Activated CD4-positive, alpha-beta memory T cell treated with anti-CD3 and anti-CD28 coated beads for 36 hours (primary cell): ENCODE measurements at regions not wholly inside any gene's neighbourhood (a gene's known extent, or its start where the extent isn't known, plus 50 kb on each side); places are given as distances from the start of the nearest gene placed in this dataset.
"Not testable (repeated sequence)": the region's sequence is repeated elsewhere in the genome, so short reads cannot be mapped to it uniquely, and the experiment has no call there.

Experiments used
- CTCF ChIA-PET: fragments of 350-600 bp; sonication (Branson Sonifier 250); formaldehyde crosslinking; loops from one replicate; lab custom pipeline; 2021; ENCODE audit warnings: antibody characterized with exemption, inconsistent platforms; lab: Charles Lee
- POLR2A ChIA-PET: fragments of 350-600 bp; sonication (Branson Sonifier 250); formaldehyde crosslinking; loops from one replicate; lab custom pipeline; 2021; ENCODE audit warnings: antibody characterized with exemption; lab: Charles Lee
- DNase-seq: peaks from one replicate; pipeline ENCODE4 v3.0.0-alpha.2; 2020
- H3K27ac Mint-ChIP-seq: one replicate; pipeline ENCODE4 v1.8.0; 2021; ENCODE audit warnings: mixed read lengths
- H3K27me3 Mint-ChIP-seq: one replicate; pipeline ENCODE4 v1.8.0; 2021; ENCODE audit warnings: mixed read lengths
- H3K36me3 Mint-ChIP-seq: one replicate; pipeline ENCODE4 v1.8.0; 2021; ENCODE audit warnings: mixed read lengths
- H3K4me1 Mint-ChIP-seq: one replicate; pipeline ENCODE4 v1.8.0; 2021; ENCODE audit warnings: low read depth, mixed read lengths
- H3K4me3 Mint-ChIP-seq: one replicate; pipeline ENCODE4 v1.8.0; 2021; ENCODE audit warnings: mild to moderate bottlenecking, mixed read lengths
- H3K9me3 Mint-ChIP-seq: one replicate; pipeline ENCODE4 v1.8.0; 2021; ENCODE audit warnings: mixed read lengths
- intact Hi-C: fragments of 100-400 bp; cut with micrococcal nuclease; formaldehyde crosslinking; loops from one replicate; pipeline ENCODE4 v1.15.1; 2023

- ChIA-PET POLR2A (no interaction called here), CTCF (no interaction called here)
- DNase-seq, result no peak
- H3K27ac Mint-ChIP-seq, result no peak overlapping the region
- intact Hi-C loops, result no loop called here
- H3K9me3 Mint-ChIP-seq, result no peaks in the 10 kb centered on the region
- no peaks in the 10 kb centered on the region for H3K27me3 Mint-ChIP-seq
- no peak overlapping the region for H3K4me3 Mint-ChIP-seq
- H3K4me1 Mint-ChIP-seq, result peaks cover 3% of the 10 kb centered on the region
- no peaks in the 10 kb centered on the region for H3K36me3 Mint-ChIP-seq
Measured at GRCh38 chr10:42989481-42989921, 87.4 kb upstream of the RET start.

- CTCF ChIA-PET, result no interaction called here
- H3K4me3 Mint-ChIP-seq, result no peak overlapping the region
- H3K36me3 Mint-ChIP-seq, result no peaks in the 10 kb centered on the region
- no peak overlapping the region for H3K27ac Mint-ChIP-seq
- DNase-seq, result no peak
- no peaks in the 10 kb centered on the region for H3K27me3 Mint-ChIP-seq
- intact Hi-C loops, result no loop called here
- POLR2A ChIA-PET, result no interaction called here
- no peaks in the 10 kb centered on the region for H3K9me3 Mint-ChIP-seq
- peaks cover 3% of the 10 kb centered on the region for H3K4me1 Mint-ChIP-seq
Measured at GRCh38 chr10:42990016-42990720, 86.7 kb upstream of the RET start.

- no peaks in the 10 kb centered on the region for H3K27me3 Mint-ChIP-seq
- no peaks in the 10 kb centered on the region for H3K9me3 Mint-ChIP-seq
- no peak overlapping the region for H3K27ac Mint-ChIP-seq
- intact Hi-C loops, result no loop called here
- POLR2A ChIA-PET, result no interaction called here
- no peak overlapping the region for H3K4me3 Mint-ChIP-seq
- CTCF ChIA-PET, result no interaction called here
- H3K36me3 Mint-ChIP-seq, result no peaks in the 10 kb centered on the region
- DNase-seq, result no peak
- peaks cover 3% of the 10 kb centered on the region for H3K4me1 Mint-ChIP-seq
Measured at GRCh38 chr10:42990721-42991441, 86.0 kb upstream of the RET start.

GRCh38 chr10:42991442-42992098 is 85.3 kb upstream of the RET start:
- H3K9me3 Mint-ChIP-seq, result no peaks in the 10 kb centered on the region
- POLR2A ChIA-PET, result no interaction called here

DNA sequence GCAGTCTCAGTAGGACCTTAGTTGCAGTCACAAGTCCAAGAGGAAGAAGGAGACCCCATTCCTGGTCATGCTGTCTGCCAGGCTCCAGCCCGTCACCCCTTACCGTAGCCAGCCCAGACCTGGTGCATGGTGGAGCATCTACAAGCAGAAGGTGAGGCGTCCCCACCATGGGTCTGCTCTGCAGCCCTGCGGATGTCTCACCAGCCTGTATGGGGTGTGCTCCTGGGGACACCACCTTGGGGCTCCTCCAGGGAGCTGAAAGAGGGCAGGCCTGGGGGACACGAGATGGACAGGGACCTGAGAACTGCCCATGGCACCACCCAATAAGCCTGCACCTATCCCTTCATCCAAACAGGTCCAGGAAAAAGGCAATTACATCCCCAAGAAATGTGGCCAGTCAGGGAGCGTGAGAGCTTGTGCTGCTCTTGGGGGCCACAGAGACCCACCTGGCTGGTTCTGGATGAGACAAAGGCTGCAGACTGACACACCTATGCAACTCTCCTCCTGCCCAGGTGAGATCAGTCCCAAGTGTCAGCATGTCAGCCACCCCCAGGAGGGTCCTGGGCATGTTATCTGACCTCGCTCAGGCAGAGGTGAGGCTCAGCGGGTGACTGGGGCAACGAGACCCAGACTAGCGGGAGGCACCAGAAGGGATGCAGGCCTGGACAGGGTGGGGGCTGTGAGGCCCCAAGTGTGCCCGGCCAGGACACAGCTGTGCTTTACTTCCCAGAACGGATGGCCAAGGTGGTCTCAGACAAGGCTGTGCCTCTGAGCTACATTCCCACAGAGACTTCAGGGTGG is 84.5 kb upstream of the RET start:
- no peak for DNase-seq
- ChIA-PET POLR2A (no interaction called here), CTCF (no interaction called here)
- Mint-ChIP-seq H3K9me3 (no peaks in the 10 kb centered on the region), H3K4me1 (peaks cover 3% of the 10 kb centered on the region), H3K36me3 (no peaks in the 10 kb centered on the region), H3K27ac (no peak overlapping the region), H3K4me3 (no peak overlapping the region), H3K27me3 (no peaks in the 10 kb centered on the region)
- intact Hi-C loops, result no loop called here

More at GRCh38 chr10:42991442-42992098, 85.3 kb upstream of the RET start:
- CTCF ChIA-PET, result no interaction called here
- H3K36me3 Mint-ChIP-seq, result no peaks in the 10 kb centered on the region
- no peak overlapping the region for H3K4me3 Mint-ChIP-seq
- DNase-seq, result no peak
- intact Hi-C loops, result no loop called here
- no peaks in the 10 kb centered on the region for H3K27me3 Mint-ChIP-seq
- no peak overlapping the region for H3K27ac Mint-ChIP-seq
- H3K4me1 Mint-ChIP-seq, result peaks cover 3% of the 10 kb centered on the region

- ChIA-PET CTCF (no interaction called here), POLR2A (no interaction called here)
- no peaks in the 10 kb centered on the region for H3K27me3 Mint-ChIP-seq
- peaks cover 3% of the 10 kb centered on the region for H3K4me1 Mint-ChIP-seq
- DNase-seq, result no peak
- no peaks in the 10 kb centered on the region for H3K36me3 Mint-ChIP-seq
- intact Hi-C loops, result no loop called here
- H3K9me3 Mint-ChIP-seq, result no peaks in the 10 kb centered on the region
- H3K27ac Mint-ChIP-seq, result no peak overlapping the region
- no peak overlapping the region for H3K4me3 Mint-ChIP-seq
Measured at GRCh38 chr10:42992957-42993390, 83.9 kb upstream of the RET start.

DNA sequence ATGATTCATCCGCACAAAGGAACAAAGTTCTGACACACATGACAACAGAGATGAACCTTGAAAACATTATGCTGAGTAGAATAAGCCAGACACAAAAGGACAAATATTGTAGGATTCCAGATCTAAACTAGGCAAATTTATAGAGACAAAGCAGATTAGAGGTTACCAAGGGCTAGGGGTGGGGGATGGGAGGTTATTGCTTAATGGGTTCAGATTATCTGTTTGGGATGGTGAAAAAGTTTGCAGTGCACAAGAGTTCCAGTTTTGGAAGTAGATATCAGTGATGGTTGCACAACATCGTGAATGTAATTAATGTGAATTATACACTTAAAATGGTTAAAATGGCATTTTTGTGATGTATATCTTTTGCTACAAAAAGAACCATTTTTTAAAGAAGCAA is 82.0 kb upstream of the RET start:
- H3K4me1 Mint-ChIP-seq, H3K36me3 Mint-ChIP-seq, intact Hi-C loops, DNase-seq, H3K27me3 Mint-ChIP-seq, H3K9me3 Mint-ChIP-seq, CTCF ChIA-PET, H3K4me3 Mint-ChIP-seq, POLR2A ChIA-PET, H3K27ac Mint-ChIP-seq: not testable (repeated sequence)

DNA sequence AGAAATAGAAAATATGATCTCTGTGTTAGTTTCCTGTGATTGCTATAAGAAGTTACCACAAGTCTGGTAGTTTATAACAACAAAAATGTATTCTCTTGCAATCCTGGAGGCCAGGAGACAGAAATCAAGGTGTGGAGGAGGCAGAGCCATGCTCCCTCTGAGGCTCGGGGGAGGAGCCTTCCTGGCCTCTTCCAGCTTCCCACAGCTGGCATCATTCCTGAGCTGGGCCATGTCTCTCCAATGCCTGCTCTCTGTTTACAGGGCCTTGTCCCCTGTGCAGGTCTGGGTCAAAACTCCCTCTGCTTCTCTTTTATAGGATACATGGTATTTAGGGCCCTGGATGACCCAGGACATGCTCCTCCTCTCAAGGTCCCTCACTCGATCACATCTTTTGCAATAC is 81.3 kb upstream of the RET start:
- Mint-ChIP-seq H3K36me3 (no peaks in the 10 kb centered on the region), H3K9me3 (no peaks in the 10 kb centered on the region), H3K4me1 (no peaks in the 10 kb centered on the region), H3K4me3 (no peak overlapping the region), H3K27me3 (no peaks in the 10 kb centered on the region), H3K27ac (no peak overlapping the region)
- ChIA-PET POLR2A (no interaction called here), CTCF (no interaction called here)
- no peak for DNase-seq
- intact Hi-C loops, result no loop called here

DNA sequence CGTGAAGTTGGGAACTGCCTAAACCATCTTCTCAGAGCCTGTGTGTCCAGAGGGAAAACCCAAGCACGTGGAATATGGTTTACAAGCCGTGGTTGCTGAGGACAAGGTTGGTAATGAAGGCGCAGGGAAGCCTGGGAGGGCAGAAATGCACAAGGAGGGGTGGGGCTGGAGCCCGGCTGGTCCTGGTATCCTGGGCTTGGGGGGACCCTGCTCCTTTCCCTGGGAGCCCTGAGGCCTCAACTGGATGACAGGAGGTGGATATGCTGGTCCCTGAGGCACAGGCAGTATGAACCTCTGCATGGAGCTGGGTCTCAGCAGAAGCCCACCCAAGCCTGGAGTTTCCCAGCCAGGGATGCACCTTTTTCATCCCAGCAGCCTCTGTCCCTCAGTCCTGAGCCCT is 80.3 kb upstream of the RET start:
- DNase-seq, result no peak
- no peaks in the 10 kb centered on the region for H3K36me3 Mint-ChIP-seq
- no peaks in the 10 kb centered on the region for H3K4me1 Mint-ChIP-seq
- intact Hi-C loops, result no loop called here
- H3K27ac Mint-ChIP-seq, result no peak overlapping the region
- H3K4me3 Mint-ChIP-seq, result no peak overlapping the region
- no peaks in the 10 kb centered on the region for H3K9me3 Mint-ChIP-seq
- POLR2A ChIA-PET, result no interaction called here
- no peaks in the 10 kb centered on the region for H3K27me3 Mint-ChIP-seq
- CTCF ChIA-PET, result no interaction called here

DNA sequence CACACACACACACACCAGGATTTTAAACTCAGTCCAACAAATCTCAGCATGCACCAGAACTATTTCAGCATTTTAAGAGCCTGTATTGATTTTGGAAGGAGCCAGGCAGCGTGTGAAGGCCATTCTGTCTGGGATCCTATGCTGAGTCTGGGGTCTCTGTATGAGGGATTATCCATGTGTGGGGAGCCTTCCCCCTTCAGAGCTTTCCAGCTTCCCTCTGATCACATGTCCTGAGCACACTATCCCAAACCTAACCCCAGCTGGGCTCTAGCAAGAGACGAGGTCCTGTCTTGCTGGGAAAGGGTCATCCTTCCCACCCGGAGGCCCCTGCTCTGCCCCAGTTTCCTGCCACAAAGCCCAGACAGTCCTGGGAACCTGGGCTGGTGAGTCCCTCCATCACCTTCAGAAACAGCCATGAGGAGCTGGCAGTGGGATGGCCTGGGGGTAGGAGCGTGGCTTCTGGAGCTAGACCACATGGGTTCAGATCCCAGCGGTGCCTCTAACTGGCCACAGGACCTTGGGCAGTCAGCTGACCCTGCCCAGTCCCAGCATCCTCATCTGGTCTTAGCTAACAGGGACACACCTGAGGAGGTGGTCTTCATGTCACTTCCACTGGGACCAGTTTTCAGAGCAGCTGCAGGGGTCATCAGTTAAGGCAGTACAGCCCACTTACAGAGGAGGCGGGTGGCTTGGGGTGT is 79.6 kb upstream of the RET start:
- ChIA-PET POLR2A (no interaction called here), CTCF (no interaction called here)
- intact Hi-C loops, result no loop called here
- H3K9me3 Mint-ChIP-seq, result no peaks in the 10 kb centered on the region
- no peaks in the 10 kb centered on the region for H3K4me1 Mint-ChIP-seq
- DNase-seq, result no peak
- H3K27ac Mint-ChIP-seq, result no peak overlapping the region
- H3K36me3 Mint-ChIP-seq, result no peaks in the 10 kb centered on the region
- no peak overlapping the region for H3K4me3 Mint-ChIP-seq
- H3K27me3 Mint-ChIP-seq, result no peaks in the 10 kb centered on the region

GRCh38 chr10:42997849-42998165 is 79.1 kb upstream of the RET start:
- H3K4me3 Mint-ChIP-seq, result no peak overlapping the region
- intact Hi-C loops, result no loop called here

More at GRCh38 chr10:42997849-42998165, 79.1 kb upstream of the RET start:
- ChIA-PET CTCF (no interaction called here), POLR2A (no interaction called here)
- Mint-ChIP-seq H3K9me3 (no peaks in the 10 kb centered on the region), H3K36me3 (no peaks in the 10 kb centered on the region), H3K4me1 (no peaks in the 10 kb centered on the region), H3K27ac (no peak overlapping the region), H3K27me3 (no peaks in the 10 kb centered on the region)
- DNase-seq, result no peak
